Right lobe of liver (tissue), 4 donors: ENCODE measurements at regions not wholly inside any gene's neighbourhood (a gene's known extent, or its start where the extent isn't known, plus 50 kb on each side); places are given as distances from the start of the nearest gene placed in this dataset.

Source experiments
- CTCF ChIP-seq, 4 donors: fragments of 200-600 bp in 3 of 4; fragments of 450-650 bp in 1 of 4; IDR thresholded peaks; one replicate each; pipeline versions ENCODE4 v1.5.1 to v1.8.0; 2016 to 2022; ENCODE audit warnings: antibody characterized with exemption in 4 of 4, mild to moderate bottlenecking in 2 of 4
- POLR2A ChIP-seq: fragments of 450-650 bp; IDR thresholded peaks from one replicate; pipeline ENCODE4 v1.6.1; 2017; ENCODE audit warnings: antibody characterized with exemption, mild to moderate bottlenecking
- donor health status: DM: no; HTN: no; CAD: no.
- donor health status: DM: no; HTN: no; CAD: no.
- donor health status: DM: no; HTN: yes; CAD: no.

DNA sequence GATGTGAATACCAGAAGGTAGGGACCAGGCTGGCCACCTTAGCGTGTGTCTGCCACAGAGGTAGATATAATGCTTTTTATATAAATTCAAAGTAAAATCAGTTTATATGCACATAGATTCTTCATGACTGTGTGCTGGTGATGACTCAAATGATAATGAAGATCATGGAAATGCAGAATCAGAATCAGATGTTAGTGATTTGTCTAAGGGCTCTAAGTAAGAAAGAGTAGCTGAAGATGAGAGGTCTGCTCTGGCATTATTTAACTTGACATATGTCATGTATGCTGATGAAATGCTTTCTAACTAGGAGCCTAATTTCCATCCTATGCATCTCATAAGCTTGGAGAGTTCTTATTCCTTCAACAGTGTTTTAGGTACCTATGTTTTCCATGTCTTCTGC, 50.3 kb upstream of the DPH6 start:
- TF ChIP-seq POLR2A: no peak
- no peak for TF ChIP-seq CTCF (IDR thresholded peaks at IDR 0.05)
